K562 (cell line): ENCODE measurements at regions not wholly inside any gene's neighbourhood (a gene's known extent, or its start where the extent isn't known, plus 50 kb on each side); places are given as distances from the start of the nearest gene placed in this dataset.

Source experiments
- CTCF ChIP-seq, 3 experiments: IDR thresholded peaks in 2 of 3; conservative IDR thresholded peaks in 1 of 3; 2 replicates each; pipeline ENCODE4 v1.5.1; 2011 to 2012; ENCODE audit warnings: low read length in 3 of 3, mild to moderate bottlenecking in 3 of 3, control low read depth in 2 of 3, improper control_type of control experiment in 1 of 3, inconsistent platforms in 1 of 3, low read depth in 1 of 3, mixed read lengths in 1 of 3, moderate library complexity in 1 of 3; ENCODE audit not compliant: insufficient read depth in 2 of 3
- NFIC ChIP-seq: fragments of 450-650 bp; IDR thresholded peaks from 2 replicates; pipeline ENCODE4 v1.6.1; 2017; ENCODE audit warnings: mild to moderate bottlenecking, inconsistent platforms
- OTX1 ChIP-seq: fragments of 450-650 bp; formaldehyde crosslinking; IDR thresholded peaks from 2 replicates; pipeline ENCODE4 v1.4.0; 2022; ENCODE audit warnings: mild to moderate bottlenecking
- ZBTB49 ChIP-seq: sonication (generic); formaldehyde crosslinking; IDR thresholded peaks from 2 replicates; pipeline ENCODE4 v1.8.0; 2022; ENCODE audit warnings: missing genetic modification reagents, mild to moderate bottlenecking, borderline replicate concordance
- ZNF24 ChIP-seq: fragments of 450-650 bp; IDR thresholded peaks from 2 replicates; pipeline ENCODE4 v1.6.1; 2016

- TF ChIP-seq ZBTB49 (CRISPR knock-in tag) = no peak
- TF ChIP-seq CTCF (IDR thresholded peaks at IDR 0.05 in 2 of 3, conservative IDR thresholded peaks at IDR 0.05 in 1 of 3; ENCODE audit: insufficient read depth in 2 of 3, low read depth in 1 of 3, low read length in 3 of 3) = no peak
- TF ChIP-seq OTX1 (CRISPR knock-in tag) = no peak
- no peak for TF ChIP-seq NFIC
- TF ChIP-seq ZNF24 = no peak
Measured at GRCh38 chr4:14343961-14344360, 658.3 kb upstream of the CPEB2 start.
